NCI-H460 (cell line): ENCODE measurements at regions not wholly inside any gene's neighbourhood (a gene's known extent, or its start where the extent isn't known, plus 50 kb on each side); places are given as distances from the start of the nearest gene placed in this dataset.
"Not testable (repeated sequence)": the region's sequence is repeated elsewhere in the genome, so short reads cannot be mapped to it uniquely, and the experiment has no call there.

Experiments used
- DNase-seq: peaks from one replicate; pipeline ENCODE4 v3.0.0-alpha.2; 2016; ENCODE audit warnings: low read depth; ENCODE audit errors: extremely low read depth
- small RNA-seq, 2 experiments: library from RNA; depleted of rRNA; stranded (forward); fragments of <200 nt; gene quantifications; one replicate each; pipeline ENCODE3, GENCODE V24; 2014

GRCh38 chr7:79513261-79513660, 59.8 kb upstream of the MAGI2 start:
- DNase-seq, result no peak

- DNase-seq, result no peak
Measured at GRCh38 chr7:79512261-79512660, 58.8 kb upstream of the MAGI2 start.

- not testable (repeated sequence) for DNase-seq
Measured at GRCh38 chr7:79511056-79511455, 57.6 kb upstream of the MAGI2 start.

GRCh38 chr7:79507131-79507530, 53.7 kb upstream of the MAGI2 start:
- DNase-seq, result no peak

- no peak for DNase-seq
Measured at GRCh38 chr7:79506481-79506880, 53.0 kb upstream of the MAGI2 start.

GRCh38 chr7:79504607-79505389, 51.3 kb upstream of the MAGI2 start:
- DNase-seq, result no peak

Small RNA genes in the stretch of these regions (small RNA-seq; reads per million reads assigned to genes)
- gene RNA5SP234, result 0 reads per million in 2 experiments
- 0 reads per million in 2 experiments for gene RNU6-849P
